Naive B cell (primary cell): ENCODE measurements at regions not wholly inside any gene's neighbourhood (a gene's known extent, or its start where the extent isn't known, plus 50 kb on each side); places are given as distances from the start of the nearest gene placed in this dataset.
"Not testable (repeated sequence)": the region's sequence is repeated elsewhere in the genome, so short reads cannot be mapped to it uniquely, and the experiment has no call there.

Experiments used
- ATAC-seq, 2 donors: fragments of 150-1000 bp; cut with Tn5 transposase; 2 replicates each; pipeline ENCODE4 v1.10.0; 2021; ENCODE audit warnings: low read depth in 2 of 2, mild to moderate bottlenecking in 2 of 2, moderate library complexity in 2 of 2
- DNase-seq: peaks from one replicate; pipeline ENCODE4 v3.0.0; 2022
- H3K27ac Mint-ChIP-seq, 6 donors: one replicate each; pipeline ENCODE4 v1.8.0; 2020 to 2022; ENCODE audit warnings: mild to moderate bottlenecking in 6 of 6, mixed read lengths in 6 of 6, moderate library complexity in 5 of 6, inconsistent platforms in 2 of 6
- H3K27me3 Mint-ChIP-seq, 3 donors: one replicate each; pipeline ENCODE4 v1.8.0; 2021 to 2022; ENCODE audit warnings: mixed read lengths in 3 of 3, mild to moderate bottlenecking in 1 of 3
- H3K36me3 Mint-ChIP-seq, 2 donors: one replicate each; pipeline ENCODE4 v1.8.0; 2020 to 2022; ENCODE audit warnings: mixed read lengths in 2 of 2, inconsistent platforms in 1 of 2, mild to moderate bottlenecking in 1 of 2
- H3K4me1 Mint-ChIP-seq, 3 donors: one replicate each; pipeline ENCODE4 v1.8.0; 2020 to 2022; ENCODE audit warnings: mixed read lengths in 3 of 3, inconsistent platforms in 1 of 3, mild to moderate bottlenecking in 1 of 3, moderate library complexity in 1 of 3
- H3K4me3 Mint-ChIP-seq, 8 donors: one replicate each; pipeline ENCODE4 v1.8.0; 2020 to 2022; ENCODE audit warnings: mild to moderate bottlenecking in 8 of 8, mixed read lengths in 8 of 8, moderate library complexity in 8 of 8, inconsistent platforms in 2 of 8
- H3K9me3 Mint-ChIP-seq, 7 donors: one replicate each; pipeline ENCODE4 v1.8.0; 2020 to 2022; ENCODE audit warnings: mixed read lengths in 7 of 7, mild to moderate bottlenecking in 5 of 7, inconsistent platforms in 2 of 7, moderate library complexity in 1 of 7

GRCh38 chr13:90721937-90722336 lies 625.5 kb upstream of the MIR17HG start:
- ATAC-seq: no peak
- no peaks in the 10 kb centered on the region for H3K36me3 Mint-ChIP-seq
- H3K4me1 Mint-ChIP-seq: no peaks in the 10 kb centered on the region
- peaks cover 0 to 9% (median 5%) of the 10 kb centered on the region in 7 donors for H3K9me3 Mint-ChIP-seq
- DNase-seq: no peak
- H3K27me3 Mint-ChIP-seq: no peaks in the 10 kb centered on the region
- H3K27ac Mint-ChIP-seq: no peak overlapping the region
- no peak overlapping the region for H3K4me3 Mint-ChIP-seq

- Mint-ChIP-seq H3K4me3 (no peak overlapping the region), H3K4me1 (no peaks in the 10 kb centered on the region), H3K27ac (no peak overlapping the region), H3K9me3 (peaks cover 0 to 9% (median 5%) of the 10 kb centered on the region in 7 donors), H3K36me3 (no peaks in the 10 kb centered on the region), H3K27me3 (no peaks in the 10 kb centered on the region)
- DNase-seq (no peak), ATAC-seq (no peak)
Observed at GRCh38 chr13:90723381-90723780, 624.1 kb upstream of the MIR17HG start.

DNA sequence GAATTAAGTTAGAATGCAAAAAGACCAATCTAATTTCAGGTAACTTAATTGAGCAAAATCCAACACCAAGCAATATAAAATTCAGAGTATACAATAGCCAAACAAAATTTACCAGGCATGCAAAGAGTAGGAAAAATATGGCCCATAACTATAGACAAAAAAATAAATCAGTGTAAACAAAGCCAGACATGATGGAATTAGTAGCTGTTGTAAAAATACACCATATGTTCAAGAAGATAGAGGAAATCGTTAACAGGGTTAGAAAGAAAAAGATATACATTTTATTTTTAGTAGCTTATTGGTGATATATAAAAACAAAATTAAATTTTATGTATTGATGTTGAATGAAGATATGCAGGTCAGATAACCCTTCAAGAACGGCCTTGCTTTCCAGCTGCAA lies 621.1 kb upstream of the MIR17HG start:
- Mint-ChIP-seq H3K4me3 (no peak overlapping the region), H3K4me1 (no peaks in the 10 kb centered on the region), H3K9me3 (peaks cover 2 to 14% (median 8%) of the 10 kb centered on the region in 7 donors), H3K27me3 (no peaks in the 10 kb centered on the region), H3K27ac (no peak overlapping the region), H3K36me3 (no peaks in the 10 kb centered on the region)
- DNase-seq: no peak
- ATAC-seq: no peak

GRCh38 chr13:90732049-90732448 lies 615.4 kb upstream of the MIR17HG start:
- no peaks in the 10 kb centered on the region for H3K4me1 Mint-ChIP-seq
- DNase-seq: no peak
- no peak for ATAC-seq
- no peak overlapping the region for H3K4me3 Mint-ChIP-seq
- no peaks in the 10 kb centered on the region for H3K27me3 Mint-ChIP-seq
- peaks cover 0 to 31% (median 20%) of the 10 kb centered on the region in 7 donors for H3K9me3 Mint-ChIP-seq
- no peak overlapping the region for H3K27ac Mint-ChIP-seq
- no peaks in the 10 kb centered on the region for H3K36me3 Mint-ChIP-seq

DNA sequence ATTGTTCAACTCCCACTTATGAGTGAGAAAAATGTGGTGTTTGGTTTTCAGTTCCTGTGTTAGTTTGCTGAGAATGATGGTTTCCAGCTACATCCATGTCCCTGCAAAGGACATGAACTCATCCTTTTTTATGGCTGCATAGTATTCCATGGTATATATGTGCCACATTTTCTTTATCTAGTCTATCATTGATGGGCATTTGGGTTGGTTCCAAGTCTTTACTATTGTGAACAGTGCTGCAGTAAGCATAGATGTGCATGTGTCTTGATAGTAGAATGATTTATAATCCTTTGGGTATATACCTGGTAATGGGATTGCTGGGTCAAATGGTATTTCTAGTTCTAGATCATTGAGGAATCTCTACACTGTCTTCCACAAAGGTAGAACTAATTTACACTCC lies 613.0 kb upstream of the MIR17HG start:
- not testable (repeated sequence) for H3K27me3 Mint-ChIP-seq, DNase-seq, ATAC-seq, H3K4me3 Mint-ChIP-seq, H3K36me3 Mint-ChIP-seq, H3K27ac Mint-ChIP-seq, H3K4me1 Mint-ChIP-seq
- H3K9me3 Mint-ChIP-seq: peaks cover 0 to 31% (median 20%) of the 10 kb centered on the region in 7 donors

DNA sequence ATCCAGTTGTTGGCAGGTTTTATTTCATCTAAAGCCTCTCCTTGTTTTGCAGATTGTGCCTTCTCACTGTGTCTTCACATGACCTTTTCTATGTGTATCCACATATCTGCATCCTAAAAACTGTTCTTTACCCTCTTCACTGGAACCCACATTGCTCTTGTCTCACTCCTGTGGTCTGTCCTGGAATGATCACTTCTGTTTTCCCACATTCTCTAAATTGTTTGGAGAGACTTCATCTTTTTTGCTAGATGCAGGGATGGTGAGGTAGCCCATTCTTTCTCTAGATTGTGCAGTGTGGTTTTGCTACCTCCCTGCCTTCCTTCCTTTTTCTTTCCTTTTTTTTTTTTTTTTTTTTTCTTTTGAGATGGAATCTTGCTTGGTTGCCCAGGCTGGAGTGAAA lies 608.6 kb upstream of the MIR17HG start:
- ATAC-seq: no peak
- H3K9me3 Mint-ChIP-seq: peaks cover 0 to 17% (median 8%) of the 10 kb centered on the region in 7 donors

DNA sequence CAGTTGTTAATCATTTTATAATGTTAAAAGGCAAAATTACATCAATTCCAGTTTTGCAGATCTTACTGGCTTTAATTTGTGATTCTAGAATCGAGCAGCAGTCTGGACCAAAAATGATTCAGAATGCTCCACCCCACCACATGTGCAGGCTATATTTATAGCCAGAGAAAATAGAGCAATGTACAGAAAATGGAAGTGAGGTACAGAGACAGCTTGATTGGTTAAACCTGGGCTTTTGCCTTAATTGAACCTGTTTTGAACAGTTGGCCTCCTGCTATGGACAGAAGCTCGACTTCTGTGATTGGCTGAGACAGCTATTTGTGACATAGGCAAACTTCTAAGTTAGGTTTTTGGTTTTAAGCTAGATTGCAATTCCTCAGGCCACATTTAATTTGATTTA lies 607.4 kb upstream of the MIR17HG start:
- ATAC-seq (no peak), DNase-seq (no peak)
- Mint-ChIP-seq H3K27ac (no peak overlapping the region), H3K27me3 (no peaks in the 10 kb centered on the region), H3K4me1 (no peaks in the 10 kb centered on the region), H3K4me3 (no peak overlapping the region), H3K9me3 (peaks cover 0 to 13% (median 6%) of the 10 kb centered on the region in 7 donors), H3K36me3 (no peaks in the 10 kb centered on the region)

More for the DNA sequence above, 608.6 kb upstream of the MIR17HG start:
- Mint-ChIP-seq H3K4me3 (no peak overlapping the region), H3K27ac (no peak overlapping the region), H3K4me1 (no peaks in the 10 kb centered on the region), H3K36me3 (no peaks in the 10 kb centered on the region), H3K27me3 (no peaks in the 10 kb centered on the region)
- no peak for DNase-seq

DNA sequence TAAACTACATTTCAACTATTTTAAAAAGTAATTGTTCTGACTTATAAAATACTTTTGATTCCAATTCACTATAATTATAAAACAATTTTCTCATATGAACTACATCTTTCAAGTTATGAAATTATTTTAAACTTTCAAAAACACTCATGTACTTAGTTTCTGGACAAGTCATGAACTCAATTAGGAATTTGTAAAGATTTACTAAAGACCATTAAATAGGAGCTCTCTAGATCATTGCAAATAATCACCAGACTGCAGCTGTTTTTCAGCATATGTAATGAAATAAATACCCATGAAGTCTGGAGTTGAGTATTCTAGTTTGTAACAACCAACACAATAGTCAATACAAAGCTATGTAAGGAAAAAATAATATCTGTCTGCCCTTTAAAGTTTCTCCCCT lies 605.1 kb upstream of the MIR17HG start:
- Mint-ChIP-seq H3K9me3 (peaks cover 0 to 6% (median 0%) of the 10 kb centered on the region in 7 donors), H3K27me3 (no peaks in the 10 kb centered on the region), H3K27ac (no peak overlapping the region), H3K4me1 (no peaks in the 10 kb centered on the region), H3K4me3 (no peak overlapping the region), H3K36me3 (no peaks in the 10 kb centered on the region)
- DNase-seq (no peak), ATAC-seq (no peak)

DNA sequence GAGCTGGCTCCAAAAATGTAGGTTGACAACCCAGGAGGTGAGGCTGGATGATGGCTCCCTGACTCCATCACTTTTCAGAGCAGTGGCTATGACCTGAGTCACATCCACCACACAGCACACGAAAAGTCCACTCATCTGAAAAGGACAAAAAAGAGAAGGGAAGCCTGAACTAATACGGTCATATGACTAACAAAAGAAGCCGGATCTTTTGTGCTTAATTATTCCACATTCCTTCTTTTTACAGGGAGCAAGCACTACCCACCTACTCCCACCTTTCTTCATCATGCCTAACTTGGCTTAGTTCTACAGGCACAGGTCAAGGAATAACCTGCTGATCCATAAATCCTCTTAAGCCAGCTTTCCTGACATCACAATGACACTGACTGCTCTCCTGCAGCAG lies 601.3 kb upstream of the MIR17HG start:
- no peak for DNase-seq
- H3K27me3 Mint-ChIP-seq: no peaks in the 10 kb centered on the region

GRCh38 chr13:90750021-90750420 lies 597.5 kb upstream of the MIR17HG start:
- no peaks in the 10 kb centered on the region for H3K4me1 Mint-ChIP-seq
- no peak for ATAC-seq
- no peak overlapping the region for H3K27ac Mint-ChIP-seq
- H3K4me3 Mint-ChIP-seq: no peak overlapping the region
- DNase-seq: no peak
- H3K9me3 Mint-ChIP-seq: peaks cover 0 to 7% (median 4%) of the 10 kb centered on the region in 7 donors
- no peaks in the 10 kb centered on the region for H3K36me3 Mint-ChIP-seq
- H3K27me3 Mint-ChIP-seq: no peaks in the 10 kb centered on the region

More for the DNA sequence above, 601.3 kb upstream of the MIR17HG start:
- H3K27ac Mint-ChIP-seq: no peak overlapping the region
- H3K9me3 Mint-ChIP-seq: peaks cover 0 to 7% (median 4%) of the 10 kb centered on the region in 7 donors
- H3K36me3 Mint-ChIP-seq: no peaks in the 10 kb centered on the region
- no peak for ATAC-seq
- H3K4me1 Mint-ChIP-seq: no peaks in the 10 kb centered on the region
- no peak overlapping the region for H3K4me3 Mint-ChIP-seq

DNA sequence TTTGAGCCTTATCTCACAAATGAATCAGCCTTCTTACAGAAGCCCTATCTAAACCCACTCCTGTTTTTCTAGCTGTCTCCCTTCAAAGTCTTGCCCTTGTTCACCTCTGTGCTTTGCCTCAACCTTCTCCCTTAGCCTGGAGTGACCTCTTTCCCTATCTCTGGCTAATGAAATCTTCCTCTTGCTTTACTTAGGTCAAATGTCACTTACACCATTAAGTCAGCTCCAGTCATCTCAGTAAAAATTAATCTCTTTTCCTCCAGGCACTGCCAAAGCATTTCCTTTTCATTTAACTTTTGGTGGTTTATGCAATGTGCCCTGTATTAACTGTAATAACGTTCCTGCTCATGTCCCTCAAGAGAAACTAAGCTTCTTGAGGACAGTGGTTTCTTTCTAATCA lies 596.5 kb upstream of the MIR17HG start:
- Mint-ChIP-seq H3K27me3 (no peaks in the 10 kb centered on the region), H3K4me1 (no peaks in the 10 kb centered on the region), H3K36me3 (no peaks in the 10 kb centered on the region), H3K9me3 (peaks cover 0 to 7% (median 4%) of the 10 kb centered on the region in 7 donors), H3K27ac (no peak overlapping the region), H3K4me3 (no peak overlapping the region)
- no peak for ATAC-seq
- DNase-seq: no peak

DNA sequence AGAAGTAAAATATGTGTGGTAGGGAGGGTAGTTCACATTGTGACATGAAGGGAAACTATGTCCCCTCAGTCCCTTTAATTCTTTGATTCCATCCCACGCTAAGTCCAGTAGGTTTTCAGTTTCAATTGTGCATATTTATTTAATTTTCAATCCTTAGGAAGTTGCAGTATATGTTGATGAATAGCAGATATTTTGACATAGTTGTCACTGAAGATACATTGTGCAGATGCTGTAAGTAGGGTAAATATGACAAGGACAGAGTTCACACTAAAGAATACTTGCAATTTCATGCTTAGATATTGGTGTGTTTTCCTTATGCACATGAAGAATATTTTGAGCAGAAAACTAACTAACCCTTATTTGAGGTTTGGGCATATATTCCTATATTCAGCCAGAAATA lies 595.4 kb upstream of the MIR17HG start:
- Mint-ChIP-seq H3K27ac (no peak overlapping the region), H3K9me3 (peaks cover 0 to 6% (median 3%) of the 10 kb centered on the region in 7 donors), H3K36me3 (no peaks in the 10 kb centered on the region), H3K4me1 (no peaks in the 10 kb centered on the region), H3K4me3 (no peak overlapping the region), H3K27me3 (no peaks in the 10 kb centered on the region)
- DNase-seq: no peak
- ATAC-seq: no peak

- no peaks in the 10 kb centered on the region for H3K4me1 Mint-ChIP-seq
- H3K4me3 Mint-ChIP-seq: no peak overlapping the region
- no peaks in the 10 kb centered on the region for H3K36me3 Mint-ChIP-seq
- no peaks in the 10 kb centered on the region for H3K27me3 Mint-ChIP-seq
- H3K9me3 Mint-ChIP-seq: peaks cover 0 to 2% (median 0%) of the 10 kb centered on the region in 7 donors
- no peak overlapping the region for H3K27ac Mint-ChIP-seq
- DNase-seq (no peak), ATAC-seq (no peak)
Observed at GRCh38 chr13:90757127-90757680, 590.3 kb upstream of the MIR17HG start.

DNA sequence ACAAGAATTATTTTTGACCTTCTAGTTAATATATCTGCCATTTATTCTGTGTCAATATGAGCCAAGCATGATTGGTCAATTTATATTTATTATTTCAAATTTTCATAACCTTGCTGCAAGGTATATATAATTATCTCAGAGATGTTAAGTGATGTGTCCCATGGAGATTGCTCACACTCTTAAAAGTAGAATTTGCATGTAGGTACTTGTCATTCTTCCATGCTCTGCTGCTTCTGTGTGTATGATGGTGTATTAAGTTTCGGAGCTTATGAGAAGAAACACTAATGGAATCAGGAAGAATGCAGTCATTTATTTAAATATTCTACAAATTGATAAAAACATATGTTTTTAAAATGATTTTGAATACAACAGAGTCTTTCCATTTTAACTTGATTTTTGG lies 586.8 kb upstream of the MIR17HG start:
- peaks cover 0 to 4% (median 0%) of the 10 kb centered on the region in 7 donors for H3K9me3 Mint-ChIP-seq
- ATAC-seq (no peak), DNase-seq (no peak)
- no peaks in the 10 kb centered on the region for H3K4me1 Mint-ChIP-seq
- H3K27ac Mint-ChIP-seq: no peak overlapping the region
- H3K36me3 Mint-ChIP-seq: no peaks in the 10 kb centered on the region
- H3K27me3 Mint-ChIP-seq: no peaks in the 10 kb centered on the region
- H3K4me3 Mint-ChIP-seq: no peak overlapping the region
